GM12874 (cell line): ENCODE measurements at regions not wholly inside any gene's neighbourhood (a gene's known extent, or its start where the extent isn't known, plus 50 kb on each side); places are given as distances from the start of the nearest gene placed in this dataset.

ENCODE experiments used
- TF ChIP-seq, protein P1 (sequence below): IDR thresholded peaks from 2 replicates; pipeline ENCODE4 v1.5.1; 2011; ENCODE audit warnings: low read depth, mild to moderate bottlenecking, control low read depth, low read length, moderate library complexity; ENCODE audit not compliant: insufficient read depth

DNA sequence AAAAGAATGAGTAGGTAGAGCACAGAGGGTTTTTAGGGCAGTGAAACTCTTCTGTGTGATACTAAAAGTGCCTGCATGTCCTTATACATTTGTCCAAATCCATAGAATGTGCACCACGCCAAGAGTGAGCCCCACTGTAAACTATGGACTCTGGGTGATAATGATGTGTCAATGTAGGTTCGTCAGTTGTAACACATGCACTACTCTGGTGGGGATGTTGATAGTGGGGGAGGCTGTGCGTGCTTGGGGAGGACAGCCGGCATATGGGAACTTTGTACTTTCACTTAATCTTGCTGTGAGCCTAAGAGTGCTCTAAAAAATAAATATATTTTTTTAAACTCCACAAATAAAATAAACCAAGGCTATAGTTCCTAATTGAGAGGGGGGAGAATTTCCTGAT lies 319.2 kb downstream of the SHQ1 start:
- TF ChIP-seq, protein P1, sequence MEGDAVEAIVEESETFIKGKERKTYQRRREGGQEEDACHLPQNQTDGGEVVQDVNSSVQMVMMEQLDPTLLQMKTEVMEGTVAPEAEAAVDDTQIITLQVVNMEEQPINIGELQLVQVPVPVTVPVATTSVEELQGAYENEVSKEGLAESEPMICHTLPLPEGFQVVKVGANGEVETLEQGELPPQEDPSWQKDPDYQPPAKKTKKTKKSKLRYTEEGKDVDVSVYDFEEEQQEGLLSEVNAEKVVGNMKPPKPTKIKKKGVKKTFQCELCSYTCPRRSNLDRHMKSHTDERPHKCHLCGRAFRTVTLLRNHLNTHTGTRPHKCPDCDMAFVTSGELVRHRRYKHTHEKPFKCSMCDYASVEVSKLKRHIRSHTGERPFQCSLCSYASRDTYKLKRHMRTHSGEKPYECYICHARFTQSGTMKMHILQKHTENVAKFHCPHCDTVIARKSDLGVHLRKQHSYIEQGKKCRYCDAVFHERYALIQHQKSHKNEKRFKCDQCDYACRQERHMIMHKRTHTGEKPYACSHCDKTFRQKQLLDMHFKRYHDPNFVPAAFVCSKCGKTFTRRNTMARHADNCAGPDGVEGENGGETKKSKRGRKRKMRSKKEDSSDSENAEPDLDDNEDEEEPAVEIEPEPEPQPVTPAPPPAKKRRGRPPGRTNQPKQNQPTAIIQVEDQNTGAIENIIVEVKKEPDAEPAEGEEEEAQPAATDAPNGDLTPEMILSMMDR: no peak

DNA sequence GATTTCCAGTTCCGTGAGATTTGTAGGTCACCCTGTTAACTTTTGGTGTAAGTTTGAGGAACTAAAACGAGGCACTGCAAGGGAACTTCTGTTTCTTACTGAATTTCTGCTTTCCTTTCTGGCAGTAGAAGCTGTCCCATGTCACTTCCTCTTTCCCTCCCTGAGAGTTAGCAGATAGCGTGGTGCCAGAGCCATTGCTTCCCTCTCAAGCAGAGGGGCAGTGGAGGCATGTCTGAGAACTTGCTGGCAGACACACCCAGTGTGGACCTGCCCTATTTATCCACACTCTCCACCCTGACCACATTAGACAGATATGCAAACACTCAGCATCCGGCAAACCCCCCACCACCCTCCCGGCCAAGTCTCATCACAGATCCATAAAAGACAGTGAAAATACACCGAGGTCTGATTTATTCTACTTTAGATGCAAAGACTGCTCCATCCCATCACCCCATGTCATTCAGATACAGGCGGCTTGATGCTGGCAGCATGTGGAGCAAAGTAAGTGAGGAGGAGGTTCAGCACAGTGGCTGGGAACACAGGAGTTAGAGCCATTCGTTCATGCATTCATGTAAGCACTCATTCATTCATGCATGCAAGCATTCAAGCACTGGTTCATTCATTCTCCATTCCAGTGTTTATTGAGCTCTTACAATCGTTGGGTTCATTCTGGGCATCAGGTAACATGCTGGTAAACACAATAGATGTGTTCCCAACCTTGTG lies 324.7 kb downstream of the SHQ1 start:
- TF ChIP-seq, protein P1: no peak

DNA sequence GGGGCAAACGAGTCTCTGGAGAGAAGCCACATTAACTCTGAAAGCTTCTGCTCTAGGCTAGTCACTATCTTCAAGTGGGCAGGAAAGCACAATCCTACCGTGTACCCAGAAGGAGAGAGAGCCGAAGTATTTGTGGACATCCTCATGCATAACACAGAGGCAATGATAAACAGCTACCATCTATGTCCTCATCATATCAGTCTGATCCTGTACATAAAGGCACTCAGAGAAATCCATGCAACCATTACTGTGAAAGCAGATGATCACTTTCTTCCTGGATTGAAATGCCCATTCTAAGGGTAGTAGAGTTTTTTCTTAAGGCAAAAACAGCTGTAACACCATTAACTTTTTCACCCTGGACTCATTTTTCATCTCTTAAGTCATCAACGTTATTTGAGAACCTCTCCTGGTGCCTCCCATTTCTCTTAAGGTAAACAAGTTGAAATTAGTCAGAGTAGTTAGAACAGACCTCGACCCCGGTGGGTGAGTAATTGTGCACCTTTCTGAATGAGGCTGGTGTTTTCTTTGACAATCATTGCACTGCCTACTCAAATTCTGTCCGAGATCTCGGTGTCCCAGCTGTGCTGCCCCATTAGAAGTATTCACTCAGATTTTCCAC lies 327.4 kb downstream of the SHQ1 start:
- TF ChIP-seq, protein P1: no peak

DNA sequence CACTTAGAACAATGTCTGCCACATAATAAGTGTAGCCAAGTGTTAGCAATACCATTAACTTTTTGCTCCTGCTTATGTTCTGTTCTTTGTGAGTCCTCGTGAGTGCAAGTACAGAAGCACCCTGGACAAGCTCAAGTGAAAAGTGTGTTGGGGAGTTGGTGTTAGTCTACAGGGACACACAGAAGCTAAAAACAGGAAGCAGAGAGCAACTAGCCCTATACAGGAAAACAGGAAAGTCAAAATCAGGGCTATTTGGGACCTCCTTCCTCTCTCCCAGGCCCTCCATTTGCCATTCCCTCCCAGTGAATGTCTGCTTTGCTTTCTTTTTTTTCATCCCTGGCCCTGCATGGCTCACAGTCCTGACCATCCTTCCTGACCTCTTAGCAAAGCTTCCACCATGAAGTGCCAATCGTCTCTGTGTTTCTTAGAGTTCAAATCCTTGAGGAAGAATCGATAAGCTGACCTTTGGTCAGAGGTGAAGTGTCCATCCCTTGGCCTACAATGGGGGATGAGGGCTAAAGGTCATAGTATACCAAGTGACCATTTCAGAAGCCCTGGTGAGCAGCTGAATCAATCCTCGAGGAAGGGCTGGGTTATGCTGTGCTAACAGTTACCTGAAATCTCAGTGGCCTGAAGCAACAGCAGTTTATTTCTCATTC lies 328.2 kb downstream of the SHQ1 start:
- TF ChIP-seq, protein P1: no peak

DNA sequence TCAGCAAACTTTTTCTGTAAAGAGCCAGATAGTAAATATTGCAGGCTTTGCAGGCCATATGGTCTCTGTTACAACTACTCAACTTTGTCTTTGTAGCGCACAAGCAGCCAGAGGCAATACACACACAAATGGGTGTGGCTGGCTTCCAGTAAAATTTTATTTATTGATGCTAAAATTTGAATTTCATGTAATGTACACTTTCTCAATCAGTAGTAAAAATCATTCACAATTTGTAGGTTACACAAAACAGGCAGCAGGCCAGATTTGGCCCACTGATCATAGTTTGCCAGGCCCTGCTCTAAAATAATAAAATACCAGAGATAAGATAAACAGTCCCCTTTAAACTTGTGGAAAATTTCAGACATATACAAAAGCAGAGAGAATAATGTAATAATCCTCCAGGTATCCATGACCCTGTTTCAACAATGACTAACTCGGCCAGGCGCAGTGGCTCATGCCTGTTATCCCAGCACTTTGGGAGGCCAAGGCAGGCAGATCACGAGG lies 330.3 kb downstream of the SHQ1 start:
- TF ChIP-seq, protein P1: no peak

DNA sequence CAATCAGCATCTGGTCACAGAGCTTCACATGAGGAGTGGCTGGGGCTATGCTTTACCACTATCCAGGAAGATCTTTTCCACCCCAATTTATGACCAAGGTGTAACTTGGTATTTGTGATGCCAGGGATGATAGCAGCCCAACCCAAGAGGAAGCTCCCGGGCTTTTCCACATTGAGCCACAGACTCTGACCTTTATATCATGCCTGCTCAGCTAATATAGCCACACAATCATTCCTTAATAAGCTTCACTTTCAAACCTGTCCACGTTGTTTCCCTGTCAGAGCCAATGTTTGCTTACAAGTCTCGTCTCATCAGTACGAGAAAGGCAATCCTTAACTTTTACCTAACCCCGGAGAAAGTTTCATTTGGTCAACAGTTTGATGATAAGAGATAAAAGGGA lies 330.9 kb downstream of the SHQ1 start:
- TF ChIP-seq, protein P1: no peak

DNA sequence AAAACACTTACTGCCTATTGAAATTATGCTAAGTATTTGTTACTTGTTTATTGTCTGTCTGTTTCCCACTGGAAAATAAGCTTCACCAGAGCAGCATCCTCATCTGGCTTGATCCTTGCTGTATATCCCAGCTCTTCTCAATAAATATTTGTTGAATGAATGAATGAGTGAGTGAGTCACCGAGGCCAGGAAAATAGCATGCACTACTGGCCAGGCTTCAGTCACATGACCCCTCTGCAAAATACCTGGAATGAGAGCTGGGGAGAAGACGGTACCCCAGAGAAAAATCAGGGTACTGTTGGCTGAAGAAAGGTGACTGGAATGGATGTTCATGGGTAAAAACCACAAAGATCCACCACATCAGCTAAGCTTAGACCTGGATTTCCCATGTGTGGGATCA lies 331.9 kb downstream of the SHQ1 start:
- TF ChIP-seq, protein P1: no peak
